Panc1 (cell line): ENCODE measurements at regions not wholly inside any gene's neighbourhood (a gene's known extent, or its start where the extent isn't known, plus 50 kb on each side); places are given as distances from the start of the nearest gene placed in this dataset.

Experiments
- ATAC-seq: fragments of 200-7000 bp; cut with Tn5 transposase; 2 replicates; pipeline ENCODE4 v1.9.1; 2020; ENCODE audit warnings: mild to moderate bottlenecking, moderate library complexity
- BruUV-seq: library from RNA; stranded (reverse); fragments of 400-500 nt; replicated peaks from 2 replicates; lab custom pipeline; 2021; lab: Mats Ljungman, UMichigan
- CTCF ChIA-PET: fragments of 300-600 bp; sonication (Branson Sonifier 250); formaldehyde crosslinking; loops from one replicate; lab custom pipeline; 2022; ENCODE audit warnings: antibody characterized with exemption; lab: Charles Lee
- POLR2A ChIA-PET: fragments of 300-600 bp; sonication (Branson Sonifier 250); formaldehyde crosslinking; loops from one replicate; lab custom pipeline; 2022; ENCODE audit warnings: antibody characterized with exemption; lab: Charles Lee
- DNase-seq: peaks from one replicate; pipeline ENCODE4 v3.0.0-alpha.2; 2010; ENCODE audit warnings: low read depth, low spot score
- H3K27ac ChIP-seq: 2 replicates; pipeline ENCODE4 v1.5.1; 2011; ENCODE audit warnings: mild to moderate bottlenecking, low read length, inconsistent platforms
- H3K27me3 ChIP-seq: fragments of 200-500 bp; sonication (Bioruptor generic); 2 replicates; pipeline ENCODE4 v1.6.0; 2014; ENCODE audit warnings: low read length, inconsistent platforms; ENCODE audit not compliant: control insufficient read depth, insufficient read depth
- H3K36me3 ChIP-seq: fragments of 200-500 bp; sonication (Bioruptor generic); 2 replicates; pipeline ENCODE4 v1.5.1; 2014; ENCODE audit warnings: inconsistent platforms, mild to moderate bottlenecking, low read length, moderate library complexity; ENCODE audit not compliant: control insufficient read depth, insufficient read depth
- H3K4me1 ChIP-seq: 2 replicates; pipeline ENCODE4 v1.5.1; 2011; ENCODE audit warnings: inconsistent platforms, mild to moderate bottlenecking, low read length, moderate library complexity; ENCODE audit not compliant: control insufficient read depth, insufficient read depth
- H3K4me3 ChIP-seq, 2 experiments: 2 replicates each; pipeline ENCODE4 v1.5.1; 2011 to 2012; ENCODE audit warnings: low read depth in 2 of 2, low read length in 2 of 2, mild to moderate bottlenecking in 2 of 2, inconsistent platforms in 1 of 2, moderate library complexity in 1 of 2
- H3K9me3 ChIP-seq: fragments of 200-500 bp; sonication (Bioruptor generic); 2 replicates; pipeline ENCODE4 v1.5.1; 2014; ENCODE audit warnings: low read depth, mild to moderate bottlenecking, inconsistent platforms, low read length, moderate library complexity; ENCODE audit not compliant: control insufficient read depth, insufficient read depth
- CTCF ChIP-seq: fragments of 450-650 bp; IDR thresholded peaks from 2 replicates; pipeline ENCODE4 v1.5.1; 2017; ENCODE audit warnings: mild to moderate bottlenecking
- POLR2AphosphoS5 ChIP-seq: IDR thresholded peaks from 2 replicates; pipeline ENCODE4 v1.6.1; 2012; ENCODE audit warnings: mild to moderate bottlenecking, low read depth, low read length, moderate library complexity
- REST ChIP-seq, 2 experiments: IDR thresholded peaks; 2 replicates each; pipeline ENCODE4 v1.6.1; 2011 to 2012; ENCODE audit warnings: low read depth in 2 of 2, control low read depth in 1 of 2, low read length in 1 of 2, mild to moderate bottlenecking in 1 of 2, moderate library complexity in 1 of 2; ENCODE audit not compliant: insufficient read depth in 1 of 2
- SIN3A ChIP-seq: IDR thresholded peaks from 2 replicates; pipeline ENCODE4 v1.6.1; 2012; ENCODE audit warnings: low read depth, mild to moderate bottlenecking, low read length, moderate library complexity, borderline replicate concordance; ENCODE audit not compliant: insufficient read depth
- TCF7L2 ChIP-seq: IDR thresholded peaks from 2 replicates; pipeline ENCODE4 v1.6.1; 2011; ENCODE audit warnings: mild to moderate bottlenecking, low read depth, low read length, inconsistent platforms
- in situ Hi-C: cut with HindIII; loops from 2 replicates; pipeline ENCODE4 v1.10.0; 2016; ENCODE audit warnings: low sequenced_read_pairs, low pct_unique_long_range_greater_than_20kb
- intact Hi-C: fragments of 100-400 bp; cut with micrococcal nuclease; formaldehyde crosslinking; loops from one replicate; pipeline ENCODE4 v1.10.0; 2022; ENCODE audit not compliant: unreplicated experiment

GRCh38 chr5:9713356-9713755 lies 83.2 kb upstream of the TAS2R1 start:
- Histone ChIP-seq H3K4me1 (no peaks in the 10 kb centered on the region), H3K9me3 (no peaks in the 10 kb centered on the region), H3K36me3 (no peaks in the 10 kb centered on the region), H3K27me3 (no peaks in the 10 kb centered on the region), H3K27ac (no peak overlapping the region), H3K4me3 (no peak overlapping the region)
- ATAC-seq (no peak), DNase-seq (no peak)
- POLR2A ChIA-PET, result no interaction called here
- CTCF ChIA-PET, result no interaction called here
- in situ Hi-C loops (no loop called here), intact Hi-C loops (no loop called here)
- no peak for TF ChIP-seq TCF7L2
- no peak for TF ChIP-seq REST (IDR thresholded peaks at IDR 0.05; ENCODE audit: insufficient read depth in 1 of 2, low read depth in 2 of 2, low read length in 1 of 2)
- no peak for TF ChIP-seq POLR2AphosphoS5
- no peak for TF ChIP-seq SIN3A
- TF ChIP-seq CTCF, result no peak
- no TSS peak for BruUV-seq

DNA sequence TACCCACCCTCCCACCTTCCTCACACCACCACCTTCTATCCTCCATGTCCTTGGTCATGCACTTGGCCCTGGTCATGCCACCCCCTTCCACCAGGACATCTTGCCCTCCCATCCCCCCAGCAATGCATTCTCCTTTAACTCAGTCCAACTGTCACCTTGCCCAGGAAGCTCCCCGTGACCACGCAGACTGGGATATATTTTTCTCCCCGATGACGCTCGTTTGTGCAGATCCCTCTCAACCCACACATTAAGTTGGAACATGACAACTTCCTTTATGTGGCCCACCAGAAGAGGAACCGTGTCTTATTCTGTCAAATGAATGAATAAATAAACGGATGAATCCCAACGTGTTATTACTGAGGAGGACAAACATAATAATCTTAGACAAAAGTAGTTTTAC lies 82.8 kb upstream of the TAS2R1 start:
- BruUV-seq, result no TSS peak
- intact Hi-C loops (no loop called here), in situ Hi-C loops (no loop called here)
- Histone ChIP-seq H3K4me3 (no peak overlapping the region), H3K27ac (no peak overlapping the region), H3K4me1 (no peaks in the 10 kb centered on the region), H3K27me3 (no peaks in the 10 kb centered on the region), H3K9me3 (no peaks in the 10 kb centered on the region), H3K36me3 (no peaks in the 10 kb centered on the region)
- ATAC-seq (no peak), DNase-seq (no peak)
- POLR2A ChIA-PET, result no interaction called here
- CTCF ChIA-PET, result no interaction called here
- TF ChIP-seq REST (IDR thresholded peaks at IDR 0.05; ENCODE audit: insufficient read depth in 1 of 2, low read depth in 2 of 2, low read length in 1 of 2), result no peak
- no peak for TF ChIP-seq CTCF
- no peak for TF ChIP-seq POLR2AphosphoS5
- no peak for TF ChIP-seq SIN3A
- no peak for TF ChIP-seq TCF7L2
